NOMO-1 treated with dmso at 0.1 percent for 144 hours (cell line): ENCODE measurements at regions not wholly inside any gene's neighbourhood (a gene's known extent, or its start where the extent isn't known, plus 50 kb on each side); places are given as distances from the start of the nearest gene placed in this dataset.
"Not testable (repeated sequence)": the region's sequence is repeated elsewhere in the genome, so short reads cannot be mapped to it uniquely, and the experiment has no call there.

Experiments
- DNase-seq: peaks from one replicate; lab custom pipeline; 2025; ENCODE audit not compliant: unreplicated experiment; lab: John Stamatoyannopoulos, UW

DNA sequence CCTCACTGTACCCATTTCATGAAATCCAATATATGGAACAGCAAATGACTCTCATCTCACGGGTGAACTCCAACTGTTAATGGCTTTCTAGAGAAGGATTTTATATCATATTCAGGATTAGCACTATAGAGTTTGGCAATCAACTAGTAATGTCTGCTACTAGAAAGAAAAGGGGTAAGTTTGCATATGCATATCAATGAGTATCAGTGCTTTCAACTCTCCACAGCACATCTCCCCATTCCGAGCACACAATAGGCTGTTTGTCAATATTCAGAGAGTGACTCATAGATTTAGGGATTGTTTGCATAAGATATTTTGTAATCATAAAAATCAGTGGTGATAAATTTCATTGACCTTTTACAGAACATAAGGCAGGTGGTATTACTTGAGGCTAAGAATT is 163.2 kb upstream of the LMCD1 start:
- DNase-seq = no peak

- DNase-seq = no peak
These were observed 159.8 kb upstream of the LMCD1 start for GRCh38 chr3:8341821-8342247.

DNA sequence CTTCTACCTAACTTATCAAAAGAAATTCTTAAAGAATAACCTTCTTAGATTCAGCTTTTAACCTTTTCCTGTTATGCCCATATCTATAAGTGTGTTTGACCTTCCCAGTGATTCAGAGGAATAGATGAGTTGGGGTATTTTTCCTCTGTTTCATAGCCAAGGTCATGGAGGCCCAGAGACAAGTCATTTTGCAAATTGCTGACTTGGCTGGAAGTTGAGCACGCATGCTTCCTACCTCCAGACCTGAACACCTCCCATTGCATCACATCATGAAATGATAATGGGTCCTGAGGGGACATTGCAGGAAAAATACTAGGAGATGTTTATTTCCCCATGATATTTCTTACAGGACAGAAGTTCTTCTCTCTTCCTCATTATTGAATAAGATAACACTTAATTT is 158.6 kb upstream of the LMCD1 start:
- no peak for DNase-seq

GRCh38 chr3:8345398-8345797 is 156.2 kb upstream of the LMCD1 start:
- DNase-seq = no peak

DNA sequence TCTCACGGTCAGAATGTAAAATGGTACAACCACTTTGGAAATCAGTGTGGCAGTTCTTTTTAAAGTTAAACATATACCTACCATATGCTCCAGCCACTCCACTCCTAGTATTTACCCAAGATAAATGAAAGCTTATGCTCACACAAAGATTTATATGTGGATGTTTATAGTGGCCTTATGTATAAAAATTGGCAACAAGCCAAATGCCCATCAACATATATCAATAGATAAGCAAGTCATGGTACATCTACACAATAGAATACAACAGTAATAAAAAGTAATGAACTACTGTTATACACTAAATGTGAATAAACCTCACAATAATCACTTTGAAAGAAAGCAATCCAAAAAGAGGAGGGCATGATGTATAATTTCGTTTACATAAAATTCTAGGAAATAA is 153.5 kb upstream of the LMCD1 start:
- DNase-seq = no peak

DNA sequence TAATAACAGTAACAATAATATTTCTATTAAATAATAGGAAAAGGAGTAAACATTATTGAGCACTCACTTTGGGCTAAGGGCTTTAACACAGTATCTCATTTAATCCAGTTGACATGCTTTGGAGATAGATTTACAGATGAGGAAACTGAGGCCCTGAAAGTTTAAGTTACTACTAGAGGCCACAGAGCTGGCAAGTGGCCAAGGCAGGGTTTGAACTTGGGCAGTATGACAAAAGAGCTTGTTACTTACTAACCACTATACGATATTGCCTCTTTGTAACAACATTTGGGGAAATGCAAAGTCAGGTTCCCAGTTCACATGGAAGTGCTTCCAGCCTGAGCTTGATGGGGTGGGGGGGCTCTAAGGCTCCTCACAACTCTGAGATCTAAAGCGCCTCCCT is 149.1 kb upstream of the LMCD1 start:
- DNase-seq = no peak

GRCh38 chr3:8353364-8353763 is 148.3 kb upstream of the LMCD1 start:
- DNase-seq = no peak

GRCh38 chr3:8355346-8355745 is 146.3 kb upstream of the LMCD1 start:
- no peak for DNase-seq

DNA sequence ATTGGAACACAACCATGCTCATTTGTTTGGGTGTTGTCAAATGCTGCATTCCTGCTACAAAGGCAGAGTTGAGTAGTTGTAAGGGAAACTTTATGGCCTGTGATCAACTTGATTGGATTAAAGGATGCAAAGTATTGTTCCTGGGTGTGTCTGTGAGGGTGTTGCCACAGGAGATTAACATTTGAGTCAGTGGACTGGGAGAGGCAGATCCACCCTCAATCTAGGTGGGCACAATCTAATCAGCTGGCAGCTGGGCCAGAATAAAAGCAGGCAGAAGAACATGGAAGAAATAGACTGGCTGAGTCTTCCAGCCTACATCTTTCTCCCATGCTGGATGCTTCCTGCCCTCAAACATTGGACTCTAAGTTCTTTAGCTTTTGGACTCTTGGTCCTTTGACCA is 145.6 kb upstream of the LMCD1 start:
- DNase-seq = not testable (repeated sequence)

- DNase-seq = no peak
These were observed 143.8 kb upstream of the LMCD1 start for GRCh38 chr3:8357859-8358258.

GRCh38 chr3:8359133-8359532 is 142.5 kb upstream of the LMCD1 start:
- DNase-seq = no peak

DNA sequence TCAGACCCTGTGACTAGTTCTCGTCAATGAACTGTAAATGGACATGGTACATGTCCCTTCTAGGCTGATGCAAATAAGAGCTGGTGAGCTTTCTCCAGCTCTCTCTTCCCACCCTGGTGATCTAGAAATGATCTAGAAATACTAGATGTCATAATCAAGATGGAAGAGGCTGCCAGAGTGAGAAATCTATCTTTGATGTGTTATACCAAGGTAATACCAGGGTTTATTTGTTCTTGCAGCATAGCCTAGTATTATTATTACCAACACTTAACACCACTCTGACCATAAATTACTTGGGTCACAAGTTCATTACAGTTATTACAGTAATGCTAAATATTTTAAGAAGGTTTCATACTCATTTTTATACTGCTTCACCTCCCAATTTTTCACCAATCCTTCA is 138.4 kb upstream of the LMCD1 start:
- no peak for DNase-seq

DNA sequence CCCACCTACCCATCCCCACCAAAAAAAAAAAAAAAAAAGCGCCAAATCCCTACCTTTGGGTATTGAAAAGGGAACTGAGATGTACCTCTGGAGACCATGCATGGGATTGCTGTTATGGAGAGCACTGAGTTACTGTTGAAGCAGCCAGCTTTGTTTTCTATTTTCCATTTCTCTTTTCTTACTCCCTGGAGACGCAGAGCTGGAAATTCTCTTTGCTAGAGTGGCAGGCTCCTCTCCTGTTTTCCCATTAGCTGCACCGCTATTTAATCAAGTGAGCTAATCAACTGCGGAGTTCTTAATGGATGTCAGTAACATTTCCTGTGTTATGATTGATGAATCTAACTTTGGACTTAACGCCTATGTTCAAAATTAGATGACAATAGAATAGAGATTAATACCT is 136.1 kb upstream of the LMCD1 start:
- DNase-seq = no peak

DNA sequence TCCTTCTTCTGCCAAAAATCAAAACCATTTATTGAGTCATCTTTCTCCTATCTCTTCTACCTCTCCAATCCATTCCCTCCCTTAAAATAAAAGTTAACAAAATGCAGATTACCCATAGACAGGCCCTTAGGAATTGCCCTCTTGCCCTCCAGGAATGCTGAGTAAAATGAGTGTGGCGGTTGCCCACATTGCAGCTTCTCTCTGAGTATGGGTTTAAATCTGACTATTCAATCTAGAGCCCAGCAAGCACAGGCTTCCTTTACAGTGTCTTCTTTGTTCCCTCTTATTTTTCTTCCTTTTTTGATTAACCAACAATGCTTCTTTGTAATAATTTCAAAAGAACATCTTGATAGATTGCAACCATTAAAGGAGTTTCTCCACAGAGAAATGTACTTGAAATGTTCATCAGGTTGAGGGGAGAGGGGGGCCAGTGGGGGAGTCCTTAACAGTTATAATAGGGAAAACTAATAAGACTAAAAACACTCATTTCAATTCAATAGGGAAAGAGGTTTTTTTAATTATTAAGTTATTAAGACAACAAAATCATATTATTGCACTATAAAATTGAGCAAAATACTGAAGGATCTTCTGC is 135.3 kb upstream of the LMCD1 start:
- DNase-seq = no peak

DNA sequence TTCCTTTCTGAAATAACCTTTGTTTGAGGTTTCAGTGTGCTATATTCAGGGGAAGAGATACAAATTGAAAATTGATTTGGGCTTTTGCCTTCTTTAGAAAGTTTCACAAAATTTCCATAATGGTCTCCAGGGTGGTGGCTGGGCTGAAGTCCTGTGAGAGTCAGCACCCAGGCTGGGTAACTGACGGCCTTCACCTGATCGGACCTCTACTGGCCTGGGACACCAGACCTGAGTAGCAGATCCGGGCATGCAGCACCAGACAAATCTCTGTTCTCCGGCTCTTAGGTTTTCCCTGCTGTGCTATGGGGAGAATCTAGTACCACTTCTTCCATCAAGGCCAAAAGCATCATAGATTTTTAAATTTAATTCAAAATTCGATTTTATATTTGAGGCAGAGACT is 133.0 kb upstream of the LMCD1 start:
- no peak for DNase-seq

GRCh38 chr3:8369638-8370037 is 132.0 kb upstream of the LMCD1 start:
- no peak for DNase-seq

GRCh38 chr3:8371085-8371551 is 130.5 kb upstream of the LMCD1 start:
- no peak for DNase-seq

DNA sequence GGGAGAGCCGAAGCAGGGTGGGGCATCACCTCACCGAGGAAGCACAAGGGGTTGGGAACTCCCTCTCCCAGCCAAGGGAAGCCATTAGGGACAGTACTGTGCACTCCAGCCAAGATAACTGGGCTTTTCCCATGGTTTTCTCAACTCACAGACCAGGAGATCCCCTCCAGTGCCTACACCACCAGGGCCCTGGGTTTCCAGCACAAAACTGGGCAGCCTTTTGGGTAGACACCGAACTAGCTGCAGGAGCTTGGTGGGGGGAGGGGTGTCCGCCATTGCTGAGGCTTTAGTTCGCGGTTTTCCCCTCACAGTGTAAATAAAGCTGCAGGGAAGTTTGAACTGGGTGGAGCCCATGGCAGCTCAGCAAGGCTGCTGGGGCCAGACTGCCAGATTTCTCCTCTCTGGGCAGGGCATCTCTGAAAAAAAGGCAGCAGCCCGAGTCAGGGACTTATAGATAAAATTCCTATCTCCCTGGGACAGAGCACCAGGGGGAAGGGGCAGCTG is 129.6 kb upstream of the LMCD1 start:
- no peak for DNase-seq

DNA sequence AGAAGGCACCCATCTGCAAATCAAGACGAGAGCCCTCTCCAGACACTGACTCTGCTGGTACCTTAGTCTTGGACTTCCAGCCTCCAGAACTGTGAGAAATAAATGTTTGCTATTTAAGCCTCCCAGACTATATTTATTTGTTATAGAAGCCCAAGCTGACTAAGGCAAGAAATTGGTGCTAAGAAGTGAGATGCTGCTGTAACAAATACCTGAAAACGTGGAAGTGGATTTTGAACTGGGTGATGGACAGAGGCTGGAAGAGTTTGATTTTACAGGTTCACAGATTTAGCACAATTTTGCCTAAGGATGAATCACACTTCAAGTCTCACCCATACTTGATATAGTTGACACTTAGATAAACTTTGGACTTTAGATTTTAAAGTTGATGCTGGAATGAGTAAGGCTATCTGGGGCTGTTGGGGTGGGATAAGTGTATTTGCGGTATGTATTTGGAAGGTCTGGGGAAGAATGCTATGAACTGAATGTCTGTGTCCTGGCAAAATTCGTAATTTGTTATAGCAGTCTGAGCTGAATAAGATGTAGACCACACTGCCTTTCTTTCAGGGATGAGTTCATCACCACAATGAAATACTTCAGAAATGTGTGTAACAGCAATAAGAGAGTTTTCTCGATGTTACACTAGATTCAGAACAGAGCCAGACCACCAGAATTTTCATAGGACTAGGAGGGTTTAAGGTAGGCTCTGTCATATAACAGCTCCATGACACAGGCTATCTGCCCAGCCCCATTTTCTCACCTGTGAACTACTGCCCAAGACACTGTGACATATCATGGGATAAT is 120.5 kb upstream of the LMCD1 start:
- DNase-seq = no peak

GRCh38 chr3:8385848-8386620 is 115.6 kb upstream of the LMCD1 start:
- DNase-seq = no peak

DNA sequence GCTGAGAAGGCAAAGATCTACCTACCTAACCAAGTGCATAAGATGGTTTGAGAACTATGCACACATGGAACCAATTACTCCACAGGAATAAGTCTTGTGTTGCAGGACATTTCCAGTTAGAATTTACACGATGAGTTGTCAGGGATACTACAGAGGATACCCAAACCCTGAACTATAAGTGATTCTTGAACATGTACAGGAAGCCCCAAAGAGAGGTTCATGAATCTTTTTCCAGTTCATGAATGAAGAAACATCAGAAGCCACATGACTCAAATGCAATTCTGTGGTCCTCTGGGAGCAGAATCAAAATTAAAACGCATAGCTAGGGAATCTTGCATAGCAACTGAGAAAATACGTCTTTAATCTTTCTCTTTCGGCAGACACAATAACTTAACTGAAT is 114.1 kb upstream of the LMCD1 start:
- no peak for DNase-seq

GRCh38 chr3:8399686-8400085 is 101.9 kb upstream of the LMCD1 start:
- DNase-seq = no peak
